ENCODE measurements at regions not wholly inside any gene's neighbourhood (a gene's known extent, or its start where the extent isn't known, plus 50 kb on each side); places are given as distances from the start of the nearest gene placed in this dataset.

DNA sequence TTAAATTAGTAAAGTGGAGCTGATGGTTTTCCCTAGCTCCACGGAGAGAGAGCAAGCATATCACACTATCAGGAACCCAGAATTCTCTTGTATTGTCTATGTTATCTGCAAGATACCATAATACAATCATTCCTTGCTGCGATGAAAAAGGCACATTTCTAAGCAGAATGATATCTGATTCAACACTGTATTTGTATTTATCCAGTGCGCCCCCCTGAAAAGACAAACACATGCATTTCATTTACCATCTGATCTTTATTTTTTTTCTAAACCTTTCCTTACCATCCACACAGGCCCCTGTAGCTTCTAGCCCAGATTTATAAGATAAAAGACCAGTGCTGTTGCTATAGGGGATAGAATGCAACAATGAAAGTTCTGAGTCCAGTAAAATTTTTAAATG, 420.6 kb downstream of the TDRD15 start:
- Histone ChIP-seq H3K27me3 (no peaks in the 10 kb centered on the region), H3K4me3 (no peak overlapping the region), H3K4me1 (no peaks in the 10 kb centered on the region), H3K36me3 (ENCODE audit: low read depth, missing control alignments) (no peaks in the 10 kb centered on the region), H3K9me3 (no peaks in the 10 kb centered on the region), H3K27ac (no peak overlapping the region)
- no peak for DNase-seq
- 78 to 80% methylated on average over 3 of the region's 3 CpGs for WGBS, 2 donors
- no peak for TF ChIP-seq POLR2A (IDR thresholded peaks at IDR 0.05)
- TF ChIP-seq, protein P1, sequence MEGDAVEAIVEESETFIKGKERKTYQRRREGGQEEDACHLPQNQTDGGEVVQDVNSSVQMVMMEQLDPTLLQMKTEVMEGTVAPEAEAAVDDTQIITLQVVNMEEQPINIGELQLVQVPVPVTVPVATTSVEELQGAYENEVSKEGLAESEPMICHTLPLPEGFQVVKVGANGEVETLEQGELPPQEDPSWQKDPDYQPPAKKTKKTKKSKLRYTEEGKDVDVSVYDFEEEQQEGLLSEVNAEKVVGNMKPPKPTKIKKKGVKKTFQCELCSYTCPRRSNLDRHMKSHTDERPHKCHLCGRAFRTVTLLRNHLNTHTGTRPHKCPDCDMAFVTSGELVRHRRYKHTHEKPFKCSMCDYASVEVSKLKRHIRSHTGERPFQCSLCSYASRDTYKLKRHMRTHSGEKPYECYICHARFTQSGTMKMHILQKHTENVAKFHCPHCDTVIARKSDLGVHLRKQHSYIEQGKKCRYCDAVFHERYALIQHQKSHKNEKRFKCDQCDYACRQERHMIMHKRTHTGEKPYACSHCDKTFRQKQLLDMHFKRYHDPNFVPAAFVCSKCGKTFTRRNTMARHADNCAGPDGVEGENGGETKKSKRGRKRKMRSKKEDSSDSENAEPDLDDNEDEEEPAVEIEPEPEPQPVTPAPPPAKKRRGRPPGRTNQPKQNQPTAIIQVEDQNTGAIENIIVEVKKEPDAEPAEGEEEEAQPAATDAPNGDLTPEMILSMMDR (IDR thresholded peaks at IDR 0.05): no peak
- intact Hi-C loops (cut with DNase I; ENCODE audit: low total_unique reads): no loop called here

DNA sequence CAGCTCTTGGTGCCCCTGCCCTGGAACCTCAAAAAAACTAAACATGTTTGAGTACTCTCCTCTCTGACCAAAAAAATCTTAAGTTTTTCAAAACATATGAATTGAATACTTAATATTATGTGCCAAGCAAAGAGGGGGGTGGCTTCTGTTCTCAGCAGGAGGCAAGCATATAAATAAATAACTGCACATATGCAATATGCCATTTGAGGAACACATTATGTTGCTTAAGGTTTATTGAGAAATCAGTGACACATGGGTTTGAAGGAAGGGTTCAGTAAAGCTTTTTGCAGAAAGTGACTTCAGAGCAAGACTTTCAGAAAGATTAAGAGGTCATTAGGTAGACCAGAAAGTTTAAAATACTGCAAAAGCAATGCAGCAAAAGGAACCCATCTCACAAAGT, 429.2 kb downstream of the TDRD15 start:
- Histone ChIP-seq H3K36me3 (ENCODE audit: low read depth, missing control alignments) (no peaks in the 10 kb centered on the region), H3K27me3 (no peaks in the 10 kb centered on the region), H3K9me3 (no peaks in the 10 kb centered on the region), H3K4me1 (no peaks in the 10 kb centered on the region), H3K4me3 (no peak overlapping the region), H3K27ac (no peak overlapping the region)
- no peak for TF ChIP-seq POLR2A (IDR thresholded peaks at IDR 0.05)
- TF ChIP-seq, protein P1 (IDR thresholded peaks at IDR 0.05): no peak
- no peak for DNase-seq
- intact Hi-C loops (cut with DNase I; ENCODE audit: low total_unique reads): no loop called here

DNA sequence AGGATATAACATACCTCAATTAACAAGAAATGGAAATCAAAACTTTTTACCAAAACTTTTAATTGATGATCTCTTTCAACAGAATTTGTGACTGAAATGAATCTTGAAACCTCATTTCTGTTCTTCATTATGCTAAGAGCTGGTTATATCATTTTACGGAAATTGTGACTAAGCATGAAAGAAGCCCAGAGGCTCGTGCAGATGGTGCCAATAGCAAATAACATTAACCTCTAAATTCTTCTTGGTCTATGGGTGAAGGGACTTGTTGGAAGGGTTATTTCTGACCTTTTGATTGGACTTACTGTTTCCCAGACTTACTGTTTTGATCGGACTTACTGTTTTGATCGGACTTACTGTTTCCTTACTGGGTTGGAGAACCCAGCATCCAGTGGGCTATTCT, 435.6 kb downstream of the TDRD15 start:
- H3K4me3 ChIP-seq: no peak overlapping the region
- TF ChIP-seq, protein P1 (IDR thresholded peaks at IDR 0.05): no peak
- TF ChIP-seq POLR2A (IDR thresholded peaks at IDR 0.05): no peak
- H3K27me3 ChIP-seq: no peaks in the 10 kb centered on the region
- 84 to 90% methylated on average over 4 of the region's 4 CpGs for WGBS, 2 donors
- H3K4me1 ChIP-seq: no peaks in the 10 kb centered on the region
- no peak overlapping the region for H3K27ac ChIP-seq
- H3K36me3 ChIP-seq (ENCODE audit: low read depth, missing control alignments): no peaks in the 10 kb centered on the region
- intact Hi-C loops (cut with DNase I; ENCODE audit: low total_unique reads): no loop called here
- no peaks in the 10 kb centered on the region for H3K9me3 ChIP-seq
- DNase-seq: no peak

DNA sequence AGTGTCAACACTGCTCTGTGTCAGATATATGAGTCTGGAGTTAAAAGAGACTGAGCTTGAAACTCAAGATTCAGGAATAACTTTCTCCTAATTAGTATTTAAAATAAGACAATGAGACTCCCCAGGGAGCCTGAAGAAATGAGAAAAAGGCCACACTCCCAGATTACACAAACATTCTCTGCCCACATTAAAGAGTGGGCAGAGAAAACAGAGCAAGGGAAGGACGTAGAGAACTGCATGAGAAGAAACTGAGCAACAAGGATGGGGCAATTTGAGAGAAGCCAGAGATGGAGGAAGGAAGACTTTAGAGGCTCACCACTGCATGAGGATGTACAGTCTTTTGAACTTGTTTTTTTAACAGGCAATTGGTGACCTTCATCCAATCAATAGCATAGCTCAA, 438.2 kb downstream of the TDRD15 start:
- 0% methylated on average over 1 of the region's 1 CpG for WGBS, 2 donors
- no peak overlapping the region for H3K27ac ChIP-seq
- no peaks in the 10 kb centered on the region for H3K4me1 ChIP-seq
- no peak for DNase-seq
- no peaks in the 10 kb centered on the region for H3K27me3 ChIP-seq
- no peaks in the 10 kb centered on the region for H3K36me3 ChIP-seq (ENCODE audit: low read depth, missing control alignments)
- no peaks in the 10 kb centered on the region for H3K9me3 ChIP-seq
- intact Hi-C loops (cut with DNase I; ENCODE audit: low total_unique reads): no loop called here
- no peak for TF ChIP-seq POLR2A (IDR thresholded peaks at IDR 0.05)
- TF ChIP-seq, protein P1 (IDR thresholded peaks at IDR 0.05): no peak
- H3K4me3 ChIP-seq: no peak overlapping the region

DNA sequence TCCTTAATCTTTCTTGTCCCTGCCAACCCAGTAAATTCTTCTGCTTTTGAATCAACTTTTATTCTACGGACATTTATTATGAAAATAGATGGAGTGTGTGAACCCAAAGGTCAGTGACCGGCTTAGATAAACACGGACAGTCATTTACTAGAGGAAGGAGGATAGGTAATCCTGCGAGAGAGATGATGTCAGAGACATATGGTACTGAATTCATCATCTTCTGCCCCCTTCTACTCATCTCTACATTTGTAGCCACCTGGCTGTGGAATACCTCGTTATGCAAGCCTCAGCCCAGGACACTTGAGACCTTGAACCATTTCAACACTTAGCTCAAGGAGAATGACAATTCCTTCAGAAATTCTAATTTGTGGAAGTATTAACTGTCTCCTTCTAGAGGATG, 443.6 kb downstream of the TDRD15 start:
- Histone ChIP-seq H3K27ac (no peak overlapping the region), H3K4me1 (no peaks in the 10 kb centered on the region), H3K27me3 (no peaks in the 10 kb centered on the region), H3K36me3 (ENCODE audit: low read depth, missing control alignments) (no peaks in the 10 kb centered on the region), H3K9me3 (no peaks in the 10 kb centered on the region), H3K4me3 (no peak overlapping the region)
- WGBS, 2 donors: 50 to 64% methylated on average over 5 of the region's 5 CpGs
- intact Hi-C loops (cut with DNase I; ENCODE audit: low total_unique reads): no loop called here
- TF ChIP-seq, protein P1 (IDR thresholded peaks at IDR 0.05): no peak
- TF ChIP-seq POLR2A (IDR thresholded peaks at IDR 0.05): no peak
- no peak for DNase-seq

Data from testis (tissue), 2 donors.